Keratinocyte (primary cell): ENCODE measurements at regions not wholly inside any gene's neighbourhood (a gene's known extent, or its start where the extent isn't known, plus 50 kb on each side); places are given as distances from the start of the nearest gene placed in this dataset.

Experiments used
- EZH2 ChIP-seq: IDR thresholded peaks from one replicate; pipeline ENCODE4 v1.6.1; 2012; ENCODE audit warnings: inconsistent platforms, mild to moderate bottlenecking, low read length, moderate library complexity
- TF ChIP-seq, protein P1 (sequence below), 3 experiments: IDR thresholded peaks in 1 of 3; conservative IDR thresholded peaks in 1 of 3; optimal IDR thresholded peaks in 1 of 3; 2 replicates in 2 of 3; 3 replicates in 1 of 3; pipeline versions ENCODE3 to v1.5.1; 2011; ENCODE audit warnings: low read length in 3 of 3, mild to moderate bottlenecking in 3 of 3, moderate library complexity in 2 of 3, control low read depth in 1 of 3, inconsistent platforms in 1 of 3; ENCODE audit not compliant: insufficient read depth in 2 of 3; ENCODE audit errors: extremely low read depth in 1 of 3

DNA sequence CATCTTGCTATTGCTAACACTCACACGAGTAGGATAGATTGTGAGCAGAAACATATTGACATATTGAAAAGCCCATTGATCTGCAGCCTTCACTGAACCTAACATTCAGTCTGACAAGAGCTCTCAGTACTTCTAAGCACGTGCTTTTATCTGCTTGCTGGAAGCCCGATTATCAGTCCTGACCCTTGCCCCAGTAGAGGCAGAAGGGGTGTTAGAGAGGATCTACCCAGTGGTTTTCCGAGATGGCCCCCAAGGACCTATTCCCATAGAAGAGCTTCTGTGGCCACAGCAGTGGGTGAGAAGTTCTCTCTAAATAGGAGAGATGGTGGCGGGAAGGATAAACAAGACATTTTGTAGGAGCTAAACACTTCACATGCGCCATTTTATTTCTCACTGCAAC, 290.9 kb upstream of the MAF start:
- TF ChIP-seq, protein P1, sequence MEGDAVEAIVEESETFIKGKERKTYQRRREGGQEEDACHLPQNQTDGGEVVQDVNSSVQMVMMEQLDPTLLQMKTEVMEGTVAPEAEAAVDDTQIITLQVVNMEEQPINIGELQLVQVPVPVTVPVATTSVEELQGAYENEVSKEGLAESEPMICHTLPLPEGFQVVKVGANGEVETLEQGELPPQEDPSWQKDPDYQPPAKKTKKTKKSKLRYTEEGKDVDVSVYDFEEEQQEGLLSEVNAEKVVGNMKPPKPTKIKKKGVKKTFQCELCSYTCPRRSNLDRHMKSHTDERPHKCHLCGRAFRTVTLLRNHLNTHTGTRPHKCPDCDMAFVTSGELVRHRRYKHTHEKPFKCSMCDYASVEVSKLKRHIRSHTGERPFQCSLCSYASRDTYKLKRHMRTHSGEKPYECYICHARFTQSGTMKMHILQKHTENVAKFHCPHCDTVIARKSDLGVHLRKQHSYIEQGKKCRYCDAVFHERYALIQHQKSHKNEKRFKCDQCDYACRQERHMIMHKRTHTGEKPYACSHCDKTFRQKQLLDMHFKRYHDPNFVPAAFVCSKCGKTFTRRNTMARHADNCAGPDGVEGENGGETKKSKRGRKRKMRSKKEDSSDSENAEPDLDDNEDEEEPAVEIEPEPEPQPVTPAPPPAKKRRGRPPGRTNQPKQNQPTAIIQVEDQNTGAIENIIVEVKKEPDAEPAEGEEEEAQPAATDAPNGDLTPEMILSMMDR (optimal IDR thresholded peaks at IDR 0.05 in 1 of 3, IDR thresholded peaks at IDR 0.05 in 1 of 3, conservative IDR thresholded peaks at IDR 0.05 in 1 of 3; ENCODE audit: extremely low read depth in 1 of 3, insufficient read depth in 2 of 3, low read length in 3 of 3), result no peak
- no peak for TF ChIP-seq EZH2
